ENCODE measurements at regions not wholly inside any gene's neighbourhood (a gene's known extent, or its start where the extent isn't known, plus 50 kb on each side); places are given as distances from the start of the nearest gene placed in this dataset.
"Not testable (repeated sequence)": the region's sequence is repeated elsewhere in the genome, so short reads cannot be mapped to it uniquely, and the experiment has no call there.

GRCh38 chr4:13678186-13678924 is 50.8 kb upstream of the BOD1L1 start:
- DNase-seq (ENCODE audit: low read depth): no peak

- DNase-seq (ENCODE audit: low read depth): no peak
These were observed 54.0 kb upstream of the BOD1L1 start for GRCh38 chr4:13681570-13681969.

- no peak for DNase-seq (ENCODE audit: low read depth)
These were observed 66.7 kb upstream of the BOD1L1 start for GRCh38 chr4:13694256-13694655.

- DNase-seq (ENCODE audit: low read depth): no peak
These were observed 70.8 kb upstream of the BOD1L1 start for GRCh38 chr4:13698296-13698695.

- no peak for DNase-seq (ENCODE audit: low read depth)
These were observed 72.7 kb upstream of the BOD1L1 start for GRCh38 chr4:13700021-13700857.

- DNase-seq (ENCODE audit: low read depth): not testable (repeated sequence)
These were observed 73.3 kb upstream of the BOD1L1 start for GRCh38 chr4:13700858-13701140.

GRCh38 chr4:13701937-13702446 is 74.5 kb upstream of the BOD1L1 start:
- DNase-seq (ENCODE audit: low read depth): no peak

GRCh38 chr4:13703096-13703495 is 75.6 kb upstream of the BOD1L1 start:
- no peak for DNase-seq (ENCODE audit: low read depth)

GRCh38 chr4:13704035-13704434 is 76.5 kb upstream of the BOD1L1 start:
- DNase-seq (ENCODE audit: low read depth): no peak

GRCh38 chr4:13704761-13705160 is 77.2 kb upstream of the BOD1L1 start:
- DNase-seq (ENCODE audit: low read depth): no peak

- DNase-seq (ENCODE audit: low read depth): no peak
These were observed 78.1 kb upstream of the BOD1L1 start for GRCh38 chr4:13705521-13706041.

- no peak for DNase-seq (ENCODE audit: low read depth)
These were observed 78.6 kb upstream of the BOD1L1 start for GRCh38 chr4:13706120-13706519.

GRCh38 chr4:13706716-13707115 is 79.2 kb upstream of the BOD1L1 start:
- DNase-seq (ENCODE audit: low read depth): no peak

- DNase-seq (ENCODE audit: low read depth): no peak
These were observed 82.8 kb upstream of the BOD1L1 start for GRCh38 chr4:13710246-13710885.

GRCh38 chr4:13711233-13711785 is 83.8 kb upstream of the BOD1L1 start:
- DNase-seq (ENCODE audit: low read depth): no peak

GRCh38 chr4:13721894-13722293 is 94.4 kb upstream of the BOD1L1 start:
- no peak for DNase-seq (ENCODE audit: low read depth)

GRCh38 chr4:13722649-13723048 is 95.1 kb upstream of the BOD1L1 start:
- DNase-seq (ENCODE audit: low read depth): no peak

GRCh38 chr4:13728761-13729160 is 101.2 kb upstream of the BOD1L1 start:
- DNase-seq (ENCODE audit: low read depth): no peak

- no peak for DNase-seq (ENCODE audit: low read depth)
These were observed 103.5 kb upstream of the BOD1L1 start for GRCh38 chr4:13731019-13731418.

- DNase-seq (ENCODE audit: low read depth): no peak
These were observed 106.3 kb upstream of the BOD1L1 start for GRCh38 chr4:13733817-13734216.

GRCh38 chr4:13750594-13750993 is 123.1 kb upstream of the BOD1L1 start:
- no peak for DNase-seq (ENCODE audit: low read depth)

- not testable (repeated sequence) for DNase-seq (ENCODE audit: low read depth)
These were observed 134.1 kb upstream of the BOD1L1 start for GRCh38 chr4:13761581-13761980.
